ENCODE measurements at regions not wholly inside any gene's neighbourhood (a gene's known extent, or its start where the extent isn't known, plus 50 kb on each side); places are given as distances from the start of the nearest gene placed in this dataset.

- TF ChIP-seq CTCF (IDR thresholded peaks at IDR 0.05): no peak
- H3K9me3 ChIP-seq: peaks cover 0 to 3% of the 10 kb centered on the region in 2 donors
- intact Hi-C loops (cut with DNase I): no loop called here
- H3K4me3 ChIP-seq: no peak overlapping the region
- no peaks in the 10 kb centered on the region for H3K27me3 ChIP-seq
- no peaks in the 10 kb centered on the region for H3K36me3 ChIP-seq
- H3K4me1 ChIP-seq: no peaks in the 10 kb centered on the region
- no peak for DNase-seq (ENCODE audit: low spot score in 2 of 2)
- no peak overlapping the region for H3K27ac ChIP-seq
These were observed 374.0 kb upstream of the ADAMTS16 start for GRCh38 chr5:4766101-4766500.

- TF ChIP-seq CTCF (IDR thresholded peaks at IDR 0.05): no peak
- no peak overlapping the region for H3K27ac ChIP-seq
- DNase-seq (ENCODE audit: low spot score in 2 of 2): no peak
- no peaks in the 10 kb centered on the region for H3K27me3 ChIP-seq
- H3K36me3 ChIP-seq: no peaks in the 10 kb centered on the region
- H3K9me3 ChIP-seq: peaks cover 0 to 3% of the 10 kb centered on the region in 2 donors
- intact Hi-C loops (cut with DNase I): no loop called here
- no peaks in the 10 kb centered on the region for H3K4me1 ChIP-seq
- H3K4me3 ChIP-seq: no peak overlapping the region
These were observed 367.5 kb upstream of the ADAMTS16 start for GRCh38 chr5:4772591-4772990.

- H3K9me3 ChIP-seq: peaks cover 0 to 3% of the 10 kb centered on the region in 2 donors
- no peaks in the 10 kb centered on the region for H3K4me1 ChIP-seq
- no peaks in the 10 kb centered on the region for H3K36me3 ChIP-seq
- intact Hi-C loops (cut with DNase I): no loop called here
- no peak overlapping the region for H3K27ac ChIP-seq
- H3K4me3 ChIP-seq: no peak overlapping the region
- TF ChIP-seq CTCF (IDR thresholded peaks at IDR 0.05): no peak
- H3K27me3 ChIP-seq: no peaks in the 10 kb centered on the region
- DNase-seq (ENCODE audit: low spot score in 2 of 2): no peak
These were observed 366.3 kb upstream of the ADAMTS16 start for GRCh38 chr5:4773827-4774317.

- Histone ChIP-seq H3K9me3 (no peaks in the 10 kb centered on the region), H3K36me3 (no peaks in the 10 kb centered on the region), H3K4me3 (no peak overlapping the region), H3K27me3 (no peaks in the 10 kb centered on the region), H3K27ac (no peak overlapping the region), H3K4me1 (no peaks in the 10 kb centered on the region)
- intact Hi-C loops (cut with DNase I): no loop called here
- no peak for DNase-seq (ENCODE audit: low spot score in 2 of 2)
- TF ChIP-seq CTCF (IDR thresholded peaks at IDR 0.05): no peak
These were observed 362.7 kb upstream of the ADAMTS16 start for GRCh38 chr5:4777435-4777834.

- Histone ChIP-seq H3K4me3 (no peak overlapping the region), H3K27me3 (no peaks in the 10 kb centered on the region), H3K27ac (no peak overlapping the region), H3K9me3 (peaks cover 0 to 4% of the 10 kb centered on the region in 2 donors), H3K36me3 (no peaks in the 10 kb centered on the region), H3K4me1 (no peaks in the 10 kb centered on the region)
- TF ChIP-seq CTCF (IDR thresholded peaks at IDR 0.05): no peak
- intact Hi-C loops (cut with DNase I): no loop called here
- no peak for DNase-seq (ENCODE audit: low spot score in 2 of 2)
These were observed 359.5 kb upstream of the ADAMTS16 start for GRCh38 chr5:4780633-4781032.

GRCh38 chr5:4781299-4781698 lies 358.8 kb upstream of the ADAMTS16 start:
- Histone ChIP-seq H3K27me3 (no peaks in the 10 kb centered on the region), H3K4me3 (no peak overlapping the region), H3K9me3 (peaks cover 0 to 7% of the 10 kb centered on the region in 2 donors), H3K4me1 (no peaks in the 10 kb centered on the region), H3K36me3 (no peaks in the 10 kb centered on the region), H3K27ac (no peak overlapping the region)
- no peak for TF ChIP-seq CTCF (IDR thresholded peaks at IDR 0.05)
- intact Hi-C loops (cut with DNase I): no loop called here
- no peak for DNase-seq (ENCODE audit: low spot score in 2 of 2)
